ENCODE measurements at regions not wholly inside any gene's neighbourhood (a gene's known extent, or its start where the extent isn't known, plus 50 kb on each side); places are given as distances from the start of the nearest gene placed in this dataset.

- Mint-ChIP-seq H3K9me3 (no peaks in the 10 kb centered on the region), H3K27me3 (ENCODE audit: low read depth) (no peaks in the 10 kb centered on the region), H3K36me3 (no peaks in the 10 kb centered on the region), H3K4me1 (peaks cover 5% of the 10 kb centered on the region; the same call in 1 of the 2 replicates), H3K4me3 (no peak overlapping the region), H3K27ac (no peak overlapping the region)
- ATAC-seq (no peak), DNase-seq (ENCODE audit: low spot score) (no peak)
- ChIA-PET CTCF (no interaction called here), POLR2A (no interaction called here)
- TF ChIP-seq CREB1 (CRISPR knock-in tag; IDR thresholded peaks at IDR 0.05) (no peak), ATF3 (CRISPR knock-in tag; conservative IDR thresholded peaks at IDR 0.05) (no peak), RELA (CRISPR knock-in tag; IDR thresholded peaks at IDR 0.05; ENCODE audit: borderline replicate concordance) (no peak), ETV6 (CRISPR knock-in tag; IDR thresholded peaks at IDR 0.05) (no peak), HMGXB4 (CRISPR knock-in tag; IDR thresholded peaks at IDR 0.05) (no peak), PRRX2 (CRISPR knock-in tag; IDR thresholded peaks at IDR 0.05) (no peak), GTF2I (CRISPR knock-in tag; conservative IDR thresholded peaks at IDR 0.05) (no peak), ZNF425 (CRISPR knock-in tag; conservative IDR thresholded peaks at IDR 0.05) (no peak), ZNF671 (CRISPR knock-in tag; IDR thresholded peaks at IDR 0.05) (no peak), CDX4 (CRISPR knock-in tag; IDR thresholded peaks at IDR 0.05; ENCODE audit: borderline replicate concordance) (no peak), SMAD4 (CRISPR knock-in tag; IDR thresholded peaks at IDR 0.05) (no peak), MLX (CRISPR knock-in tag; IDR thresholded peaks at IDR 0.05) (no peak), IRF1 (CRISPR knock-in tag; IDR thresholded peaks at IDR 0.05) (no peak), E2F4 (CRISPR knock-in tag; IDR thresholded peaks at IDR 0.05; ENCODE audit: borderline replicate concordance, low read depth) (no peak), SOX15 (CRISPR knock-in tag; IDR thresholded peaks at IDR 0.05) (no peak)
Observed at GRCh38 chr5:91910247-91910646, 527.1 kb upstream of the ARRDC3 start.

GRCh38 chr5:91906494-91906893 is 523.4 kb upstream of the ARRDC3 start:
- no peaks in the 10 kb centered on the region for H3K27me3 Mint-ChIP-seq (ENCODE audit: low read depth)
- no peak for DNase-seq (ENCODE audit: low spot score)
- H3K4me1 Mint-ChIP-seq: peaks cover 20% of the 10 kb centered on the region
- no peak for ATAC-seq
- TF ChIP-seq JUN (CRISPR knock-in tag; IDR thresholded peaks at IDR 0.05) (no peak), ZNF423 (CRISPR knock-in tag; IDR thresholded peaks at IDR 0.05) (no peak), ZSCAN18 (CRISPR knock-in tag; IDR thresholded peaks at IDR 0.05) (no peak), SOX15 (CRISPR knock-in tag; IDR thresholded peaks at IDR 0.05) (no peak), GRHL2 (CRISPR knock-in tag; IDR thresholded peaks at IDR 0.05; ENCODE audit: insufficient replicate concordance, severe bottlenecking) (no peak)
- H3K36me3 Mint-ChIP-seq: no peaks in the 10 kb centered on the region
- ChIA-PET POLR2A (no interaction called here), CTCF (no interaction called here)
- H3K27ac Mint-ChIP-seq: no peak overlapping the region
- no peaks in the 10 kb centered on the region for H3K9me3 Mint-ChIP-seq
- H3K4me3 Mint-ChIP-seq: no peak overlapping the region
